GM19324 (cell line): ENCODE measurements at regions not wholly inside any gene's neighbourhood (a gene's known extent, or its start where the extent isn't known, plus 50 kb on each side); places are given as distances from the start of the nearest gene placed in this dataset.

Source experiments
- ATAC-seq: cut with Tn5 transposase; IDR thresholded peaks from one replicate; pipeline ENCODE4 v1.9.1; 2021; ENCODE audit warnings: mild to moderate bottlenecking, moderate library complexity; ENCODE audit not compliant: unreplicated experiment, low FRiP score

- no peak for ATAC-seq
Measured at GRCh38 chr6:114600381-114600780, 257.6 kb upstream of the HS3ST5 start.

- ATAC-seq, result no peak
Measured at GRCh38 chr6:114595591-114595990, 252.8 kb upstream of the HS3ST5 start.

GRCh38 chr6:114595186-114595585 lies 252.4 kb upstream of the HS3ST5 start:
- no peak for ATAC-seq

- ATAC-seq, result no peak
Measured at GRCh38 chr6:114592506-114592905, 249.7 kb upstream of the HS3ST5 start.

- ATAC-seq, result no peak
Measured at GRCh38 chr6:114588726-114589125, 245.9 kb upstream of the HS3ST5 start.

- ATAC-seq, result no peak
Measured at GRCh38 chr6:114586298-114586697, 243.5 kb upstream of the HS3ST5 start.

- no peak for ATAC-seq
Measured at GRCh38 chr6:114581293-114581692, 238.5 kb upstream of the HS3ST5 start.

GRCh38 chr6:114580882-114581281 lies 238.1 kb upstream of the HS3ST5 start:
- no peak for ATAC-seq

- no peak for ATAC-seq
Measured at GRCh38 chr6:114579486-114579885, 236.7 kb upstream of the HS3ST5 start.

- ATAC-seq, result no peak
Measured at GRCh38 chr6:114577109-114577508, 234.3 kb upstream of the HS3ST5 start.

- no peak for ATAC-seq
Measured at GRCh38 chr6:114576330-114576729, 233.5 kb upstream of the HS3ST5 start.

- no peak for ATAC-seq
Measured at GRCh38 chr6:114569669-114570068, 226.8 kb upstream of the HS3ST5 start.

- ATAC-seq, result no peak
Measured at GRCh38 chr6:114564302-114564933, 221.6 kb upstream of the HS3ST5 start.

- ATAC-seq, result no peak
Measured at GRCh38 chr6:114559419-114559818, 216.6 kb upstream of the HS3ST5 start.

- no peak for ATAC-seq
Measured at GRCh38 chr6:114558153-114558552, 215.3 kb upstream of the HS3ST5 start.

GRCh38 chr6:114556846-114557488 lies 214.1 kb upstream of the HS3ST5 start:
- ATAC-seq, result no peak

- no peak for ATAC-seq
Measured at GRCh38 chr6:114550316-114550715, 207.5 kb upstream of the HS3ST5 start.

- no peak for ATAC-seq
Measured at GRCh38 chr6:114543696-114544095, 200.9 kb upstream of the HS3ST5 start.

GRCh38 chr6:114541794-114542193 lies 199.0 kb upstream of the HS3ST5 start:
- no peak for ATAC-seq

- no peak for ATAC-seq
Measured at GRCh38 chr6:114537977-114538376, 195.2 kb upstream of the HS3ST5 start.

- ATAC-seq, result no peak
Measured at GRCh38 chr6:114534813-114535212, 192.0 kb upstream of the HS3ST5 start.

GRCh38 chr6:114524081-114524480 lies 181.3 kb upstream of the HS3ST5 start:
- ATAC-seq, result no peak
